HUES64 (cell line): ENCODE measurements at regions not wholly inside any gene's neighbourhood (a gene's known extent, or its start where the extent isn't known, plus 50 kb on each side); places are given as distances from the start of the nearest gene placed in this dataset.

ENCODE experiments used
- H3K27ac ChIP-seq: 2 replicates; pipeline ENCODE4 v1.7.0; 2013; ENCODE audit warnings: low read depth, low read length, inconsistent platforms
- H3K27me3 ChIP-seq: 2 replicates; pipeline ENCODE4 v1.6.1; 2013; ENCODE audit warnings: mild to moderate bottlenecking, low read length; ENCODE audit not compliant: insufficient read depth
- H3K36me3 ChIP-seq: 2 replicates; pipeline ENCODE4 v1.6.1; 2013; ENCODE audit warnings: mild to moderate bottlenecking, low read length; ENCODE audit not compliant: insufficient read depth
- H3K4me1 ChIP-seq: 2 replicates; pipeline ENCODE4 v1.6.1; 2013; ENCODE audit warnings: mild to moderate bottlenecking, low read length, moderate library complexity; ENCODE audit not compliant: insufficient read depth
- H3K4me3 ChIP-seq: 2 replicates; pipeline ENCODE4 v1.5.1; 2013; ENCODE audit warnings: mild to moderate bottlenecking, low read length, moderate library complexity
- H3K9ac ChIP-seq: 2 replicates; pipeline ENCODE4 v1.6.1; 2013; ENCODE audit warnings: mild to moderate bottlenecking, low read depth, low read length
- H3K9me3 ChIP-seq: 2 replicates; pipeline ENCODE4 v1.6.1; 2013; ENCODE audit warnings: low read depth, low read length; ENCODE audit not compliant: insufficient read depth
- WGBS: fragments of 150-250, 120-280 bp; methylation state at CpG from one replicate; pipeline ENCODE4 v1.1.7; 2013; ENCODE audit warnings: missing lambda C conversion rate; 5-methylcytosine and 5-hydroxymethylcytosine counted together

DNA sequence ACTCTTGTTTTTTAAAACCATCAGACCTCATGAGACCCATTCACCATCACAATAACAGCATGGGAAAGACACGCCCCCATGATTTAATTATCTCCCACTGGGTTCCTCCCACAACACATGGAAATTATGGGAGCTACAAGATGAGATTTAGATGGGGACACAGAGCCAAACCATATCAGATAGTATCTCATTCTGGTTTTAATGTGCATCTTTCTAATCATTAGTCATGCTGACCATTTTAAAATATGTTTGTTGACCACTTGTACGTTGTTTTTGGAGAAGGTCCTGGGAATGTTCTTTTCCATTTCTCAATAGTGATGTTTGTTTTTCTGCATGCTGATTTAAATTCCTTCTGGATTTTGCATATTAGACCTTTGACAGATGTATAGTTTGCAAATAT lies 119.0 kb downstream of the RTL3 start:
- no peaks in the 10 kb centered on the region for H3K9me3 ChIP-seq
- no peak overlapping the region for H3K27ac ChIP-seq
- no peaks in the 10 kb centered on the region for H3K27me3 ChIP-seq
- no peak overlapping the region for H3K4me3 ChIP-seq
- no peaks in the 10 kb centered on the region for H3K4me1 ChIP-seq
- no peak overlapping the region for H3K9ac ChIP-seq
- 100% methylated on average over 1 of the region's 2 CpGs for WGBS
- no peaks in the 10 kb centered on the region for H3K36me3 ChIP-seq

DNA sequence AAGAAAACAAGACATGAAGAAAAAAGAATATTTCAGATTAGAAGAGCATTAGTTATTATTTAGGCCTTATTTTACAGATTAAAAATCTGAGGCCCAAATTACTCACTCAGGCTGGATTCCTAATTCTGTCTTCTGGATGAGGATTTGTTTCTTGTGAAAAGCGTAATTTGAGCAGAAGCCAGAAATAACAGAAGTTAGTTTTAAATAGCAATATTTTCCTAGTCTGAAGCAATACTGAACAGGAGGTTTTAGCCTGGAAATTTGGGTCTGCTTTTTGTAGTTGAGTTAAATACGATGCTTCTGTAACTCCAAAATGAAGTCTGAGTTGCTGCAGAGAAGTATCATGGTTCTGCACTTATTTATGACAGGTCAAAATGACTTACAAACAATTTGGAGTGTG lies 124.9 kb downstream of the RTL3 start:
- 94% methylated on average over 2 of the region's 2 CpGs for WGBS
- H3K27ac ChIP-seq = no peak overlapping the region
- H3K4me1 ChIP-seq = no peaks in the 10 kb centered on the region
- H3K9me3 ChIP-seq = no peaks in the 10 kb centered on the region
- no peaks in the 10 kb centered on the region for H3K36me3 ChIP-seq
- H3K27me3 ChIP-seq = no peaks in the 10 kb centered on the region
- no peak overlapping the region for H3K9ac ChIP-seq
- no peak overlapping the region for H3K4me3 ChIP-seq

DNA sequence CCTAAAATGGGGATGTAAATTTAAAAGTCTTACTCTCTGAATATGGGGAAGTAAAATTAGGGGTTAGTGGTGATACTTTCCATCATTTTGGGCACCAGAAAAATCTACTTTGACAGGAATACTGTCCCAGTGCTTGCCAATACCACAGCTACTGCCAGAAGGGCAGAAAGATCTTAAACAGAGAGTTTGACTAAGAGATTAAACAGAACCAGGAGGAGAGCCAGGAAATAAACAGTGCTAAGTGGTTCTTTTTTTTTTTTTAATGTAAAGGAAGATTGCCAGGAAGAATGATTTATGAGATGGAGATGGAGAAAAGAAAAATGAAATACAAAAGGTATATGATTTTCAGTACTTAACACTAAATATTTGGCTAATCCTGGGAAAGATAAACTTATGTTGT lies 126.8 kb downstream of the RTL3 start:
- Histone ChIP-seq H3K4me3 (no peak overlapping the region), H3K4me1 (no peaks in the 10 kb centered on the region), H3K36me3 (no peaks in the 10 kb centered on the region), H3K9ac (no peak overlapping the region), H3K27me3 (no peaks in the 10 kb centered on the region), H3K9me3 (no peaks in the 10 kb centered on the region), H3K27ac (no peak overlapping the region)

DNA sequence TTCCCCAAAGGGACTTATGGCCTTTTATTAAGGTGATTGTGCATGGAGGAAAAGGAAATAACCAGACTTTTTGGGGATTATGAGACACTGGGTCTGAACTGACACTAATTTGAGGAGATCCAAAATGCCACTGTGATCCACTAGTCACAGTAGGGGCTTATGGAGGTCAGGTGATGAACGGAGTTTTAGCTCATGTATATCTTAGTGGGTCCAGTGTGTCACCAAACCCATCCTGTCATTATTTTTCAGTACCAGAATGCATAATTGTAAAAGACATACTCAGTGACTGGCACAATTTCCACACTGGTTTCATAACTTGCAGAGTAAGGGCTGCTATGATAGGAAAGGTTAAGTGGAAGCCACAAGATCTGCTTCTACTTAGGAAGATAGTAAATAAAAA lies 131.3 kb downstream of the RTL3 start:
- H3K9me3 ChIP-seq = no peaks in the 10 kb centered on the region
- no peaks in the 10 kb centered on the region for H3K27me3 ChIP-seq
- no peaks in the 10 kb centered on the region for H3K4me1 ChIP-seq
- H3K9ac ChIP-seq = no peak overlapping the region
- no peaks in the 10 kb centered on the region for H3K36me3 ChIP-seq
- H3K4me3 ChIP-seq = no peak overlapping the region
- no peak overlapping the region for H3K27ac ChIP-seq
- WGBS = 100% methylated on average over 1 of the region's 1 CpG

DNA sequence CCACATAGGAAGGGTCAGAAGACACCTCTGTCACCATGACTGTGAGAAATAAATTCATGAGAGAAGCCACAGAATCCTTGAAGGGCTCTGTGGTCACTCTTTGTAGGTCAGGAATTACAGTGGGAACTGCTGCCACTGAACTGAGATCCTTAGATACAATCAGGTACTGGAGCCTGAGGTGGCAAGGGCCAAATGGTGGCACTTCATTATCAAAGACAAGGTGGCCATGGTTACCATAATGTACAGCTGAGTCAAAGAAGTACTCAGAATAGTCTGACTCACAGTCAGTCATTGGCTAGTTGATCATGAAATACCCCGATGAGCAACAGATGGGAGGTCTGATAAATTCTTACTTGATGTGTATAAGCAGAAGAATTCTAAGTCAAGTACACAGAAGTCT lies 131.9 kb downstream of the RTL3 start:
- WGBS = 86% methylated on average over 1 of the region's 1 CpG
- H3K27me3 ChIP-seq = no peaks in the 10 kb centered on the region

DNA sequence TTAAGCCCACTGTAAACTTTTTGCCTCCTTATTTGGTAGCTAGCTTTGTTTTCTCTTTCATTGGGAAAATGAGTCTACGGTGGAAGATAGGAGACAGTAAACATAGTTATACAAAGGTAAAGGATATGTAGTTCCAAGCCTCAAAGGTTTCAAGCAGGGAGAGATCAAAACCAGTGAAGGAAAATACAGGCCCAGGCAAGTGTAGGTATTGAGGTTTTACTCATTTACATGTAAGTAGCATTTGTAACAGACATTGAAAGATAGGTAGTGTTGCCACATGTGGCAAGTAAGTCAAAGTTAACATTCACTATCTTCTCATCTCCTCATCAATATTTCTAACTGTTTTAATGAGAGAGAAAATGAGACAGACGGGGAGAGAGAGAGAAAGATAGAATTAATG lies 136.5 kb downstream of the RTL3 start:
- H3K27ac ChIP-seq = no peak overlapping the region
- 63% methylated on average over 1 of the region's 2 CpGs for WGBS

More for the DNA sequence above, 131.9 kb downstream of the RTL3 start:
- Histone ChIP-seq H3K9ac (no peak overlapping the region), H3K27ac (no peak overlapping the region), H3K36me3 (no peaks in the 10 kb centered on the region), H3K4me3 (no peak overlapping the region), H3K4me1 (no peaks in the 10 kb centered on the region), H3K9me3 (no peaks in the 10 kb centered on the region)

DNA sequence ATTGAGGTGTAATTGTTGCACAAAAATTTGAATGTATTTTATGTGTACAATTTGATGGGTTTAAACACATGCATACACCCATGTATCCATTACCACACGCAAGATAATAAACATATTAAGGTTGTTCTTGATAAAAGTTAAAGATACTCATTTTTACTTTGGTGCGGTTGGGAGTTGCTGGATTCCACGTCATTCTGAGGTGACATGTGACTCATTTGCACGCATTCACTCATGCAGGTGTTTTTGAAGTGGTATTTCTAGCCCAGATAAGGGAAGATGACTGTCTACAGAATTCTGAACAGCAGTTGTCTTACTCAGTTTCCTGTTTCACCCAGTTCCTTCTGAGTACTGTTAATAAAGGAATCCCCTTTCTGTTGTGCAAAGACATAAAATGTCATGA lies 142.0 kb downstream of the RTL3 start:
- no peaks in the 10 kb centered on the region for H3K9me3 ChIP-seq
- no peaks in the 10 kb centered on the region for H3K36me3 ChIP-seq
- H3K4me1 ChIP-seq = peaks cover 23% of the 10 kb centered on the region
- no peak overlapping the region for H3K27ac ChIP-seq
- H3K9ac ChIP-seq = no peak overlapping the region
- no peaks in the 10 kb centered on the region for H3K27me3 ChIP-seq
- 93% methylated on average over 3 of the region's 4 CpGs for WGBS
- no peak overlapping the region for H3K4me3 ChIP-seq

More for the DNA sequence above, 136.5 kb downstream of the RTL3 start:
- H3K27me3 ChIP-seq = no peaks in the 10 kb centered on the region
- H3K9ac ChIP-seq = no peak overlapping the region
- no peaks in the 10 kb centered on the region for H3K9me3 ChIP-seq
- H3K4me1 ChIP-seq = no peaks in the 10 kb centered on the region
- H3K36me3 ChIP-seq = no peaks in the 10 kb centered on the region
- H3K4me3 ChIP-seq = no peak overlapping the region

DNA sequence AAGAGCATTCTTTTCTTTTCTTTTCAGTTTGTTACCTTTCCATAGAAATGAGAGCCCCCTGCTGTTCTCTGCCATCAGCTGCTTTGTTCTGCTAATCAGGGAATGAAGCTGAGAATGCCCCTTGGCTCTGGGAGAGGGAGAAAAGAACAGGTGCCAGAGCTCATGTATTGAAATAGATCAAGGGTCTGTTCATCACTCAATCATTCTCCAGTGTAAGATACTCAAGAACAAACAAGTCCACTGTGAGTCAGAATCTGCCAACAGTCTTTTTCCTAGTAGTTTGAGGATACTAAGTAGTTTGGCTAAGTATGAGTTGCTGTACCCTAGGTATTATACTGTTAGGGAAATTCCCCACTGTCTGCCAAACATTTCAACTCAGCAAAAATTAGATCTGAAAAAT lies 144.3 kb downstream of the RTL3 start:
- Histone ChIP-seq H3K27ac (peak overlapping the region; percentile 95), H3K9ac (peak overlapping the region; percentile 63), H3K4me3 (no peak overlapping the region)

DNA sequence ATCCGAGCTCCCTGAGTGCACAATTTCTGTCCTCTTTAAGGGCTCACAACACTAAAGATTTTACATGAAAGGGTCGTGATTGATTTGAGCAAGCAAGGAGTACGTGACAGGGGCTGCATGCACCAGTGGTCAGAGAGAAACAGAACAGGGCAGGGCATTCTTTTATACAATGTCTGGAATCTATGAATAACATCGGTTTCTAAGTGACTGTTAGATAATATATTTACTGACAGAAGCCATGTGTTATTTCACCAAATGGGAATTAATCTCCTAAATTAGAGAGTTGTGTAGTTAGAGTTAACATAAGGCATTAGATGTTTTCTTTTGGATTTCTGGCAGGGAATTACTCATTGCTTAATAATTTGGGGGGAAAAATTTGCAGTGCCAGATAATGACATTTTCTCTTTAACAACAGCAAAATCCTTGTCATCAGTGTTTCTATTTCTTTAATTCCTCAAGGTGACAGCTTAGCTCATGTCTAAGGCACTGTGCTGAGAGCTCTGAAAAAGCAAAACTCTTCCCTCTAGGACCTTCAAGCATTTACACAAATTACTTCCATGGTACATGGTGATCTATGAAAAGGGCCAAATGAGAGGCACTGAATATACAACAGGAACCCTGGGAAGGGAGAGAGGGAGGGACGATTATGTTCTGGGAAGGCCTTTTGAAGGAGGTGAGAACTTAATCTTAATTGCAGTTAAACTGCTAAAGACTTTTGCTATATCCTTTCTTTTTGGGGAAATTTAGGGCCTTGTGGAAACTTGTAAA lies 145.0 kb downstream of the RTL3 start:
- H3K27ac ChIP-seq = peak overlapping the region; percentile 93
- peak overlapping the region; percentile 56; the same call in 1 of the 2 replicates for H3K9ac ChIP-seq
- H3K9me3 ChIP-seq = no peaks in the 10 kb centered on the region
- H3K4me3 ChIP-seq = no peak overlapping the region
- H3K36me3 ChIP-seq = no peaks in the 10 kb centered on the region
- peaks cover 23% of the 10 kb centered on the region for H3K4me1 ChIP-seq
- 53% methylated on average over 4 of the region's 5 CpGs for WGBS
- H3K27me3 ChIP-seq = no peaks in the 10 kb centered on the region

More for the DNA sequence above, 144.3 kb downstream of the RTL3 start:
- Histone ChIP-seq H3K36me3 (no peaks in the 10 kb centered on the region), H3K9me3 (no peaks in the 10 kb centered on the region), H3K4me1 (peaks cover 23% of the 10 kb centered on the region), H3K27me3 (no peaks in the 10 kb centered on the region)

DNA sequence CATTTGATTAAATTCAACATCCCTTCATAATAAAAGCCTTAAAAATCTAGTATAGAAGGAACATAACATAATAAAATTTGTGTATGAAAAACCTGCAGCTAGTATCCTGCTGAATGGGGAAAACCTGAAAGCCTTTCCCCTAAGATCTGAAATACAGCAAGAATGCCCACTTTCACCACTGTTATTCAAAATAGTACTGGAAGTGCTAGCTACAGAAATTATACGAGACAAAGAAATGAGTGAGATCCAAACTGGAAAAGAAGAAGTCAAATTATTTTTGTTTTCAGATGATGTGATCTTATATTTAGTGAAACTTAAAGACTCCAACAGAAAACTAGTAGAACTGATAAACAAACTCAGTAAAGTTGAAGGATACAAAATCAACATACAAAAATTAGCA lies 152.9 kb downstream of the RTL3 start:
- WGBS = no CpG with 5 or more reads among the region's 1 CpG
- H3K27ac ChIP-seq = no peak overlapping the region
- no peaks in the 10 kb centered on the region for H3K4me1 ChIP-seq
- H3K9ac ChIP-seq = no peak overlapping the region
- H3K27me3 ChIP-seq = no peaks in the 10 kb centered on the region
- no peaks in the 10 kb centered on the region for H3K9me3 ChIP-seq
- no peaks in the 10 kb centered on the region for H3K36me3 ChIP-seq
- H3K4me3 ChIP-seq = no peak overlapping the region

DNA sequence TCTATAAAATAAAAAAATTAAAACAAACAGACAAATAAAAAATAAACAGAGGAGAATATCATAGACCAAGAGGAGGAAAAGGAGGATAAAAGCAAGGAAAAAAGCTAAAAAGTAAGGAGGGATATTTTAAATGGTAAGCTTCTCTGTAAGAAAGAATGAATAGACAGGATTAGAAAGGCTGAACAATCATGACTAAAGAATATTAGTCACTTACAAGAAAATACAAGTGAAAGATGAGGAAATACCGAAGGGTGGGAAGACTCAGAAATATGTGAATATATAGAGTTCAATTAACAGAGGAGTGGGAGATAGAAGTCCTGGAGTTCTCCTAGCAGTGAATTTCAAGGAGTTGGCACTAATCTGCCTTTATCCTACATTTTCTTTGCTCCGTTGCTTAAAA lies 162.6 kb downstream of the RTL3 start:
- H3K36me3 ChIP-seq = no peaks in the 10 kb centered on the region
- H3K4me3 ChIP-seq = no peak overlapping the region
- 83% methylated on average over 1 of the region's 2 CpGs for WGBS
- H3K9me3 ChIP-seq = no peaks in the 10 kb centered on the region
- H3K9ac ChIP-seq = no peak overlapping the region
- H3K27ac ChIP-seq = no peak overlapping the region
- H3K27me3 ChIP-seq = no peaks in the 10 kb centered on the region
- peaks cover 2% of the 10 kb centered on the region; the same call in 1 of the 2 replicates for H3K4me1 ChIP-seq

DNA sequence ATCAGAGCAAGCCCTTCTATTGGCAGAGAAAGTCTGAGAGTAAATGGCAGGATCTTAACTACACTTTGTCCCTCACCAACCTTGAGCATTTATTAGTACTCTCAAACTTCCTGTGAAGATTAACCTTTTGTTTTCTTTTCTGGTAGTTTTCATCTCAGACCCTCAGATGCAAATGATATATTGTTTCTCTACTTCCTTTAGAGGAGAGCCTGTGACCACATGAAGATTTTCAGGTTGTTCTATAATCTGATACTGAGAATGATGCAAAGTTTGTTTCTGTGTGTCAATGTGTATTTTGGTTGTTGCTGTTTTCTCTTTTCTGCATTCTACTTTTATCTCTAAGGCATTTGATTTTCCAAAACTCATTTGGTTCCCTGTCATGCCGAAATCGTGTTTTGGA lies 165.8 kb upstream of the CYSLTR1 start:
- peaks cover 2% of the 10 kb centered on the region; the same call in 1 of the 2 replicates for H3K4me1 ChIP-seq
- no peak overlapping the region for H3K9ac ChIP-seq
- H3K27me3 ChIP-seq = no peaks in the 10 kb centered on the region
- 88% methylated on average over 2 of the region's 2 CpGs for WGBS
- no peaks in the 10 kb centered on the region for H3K36me3 ChIP-seq
- no peak overlapping the region for H3K4me3 ChIP-seq
- no peak overlapping the region for H3K27ac ChIP-seq
- H3K9me3 ChIP-seq = no peaks in the 10 kb centered on the region
